NCI-H2196 (cell line): ENCODE measurements at regions not wholly inside any gene's neighbourhood (a gene's known extent, or its start where the extent isn't known, plus 50 kb on each side); places are given as distances from the start of the nearest gene placed in this dataset.

Source experiments
- DNase-seq: peaks from one replicate; lab custom pipeline; 2025; ENCODE audit not compliant: unreplicated experiment; lab: John Stamatoyannopoulos, UW

DNA sequence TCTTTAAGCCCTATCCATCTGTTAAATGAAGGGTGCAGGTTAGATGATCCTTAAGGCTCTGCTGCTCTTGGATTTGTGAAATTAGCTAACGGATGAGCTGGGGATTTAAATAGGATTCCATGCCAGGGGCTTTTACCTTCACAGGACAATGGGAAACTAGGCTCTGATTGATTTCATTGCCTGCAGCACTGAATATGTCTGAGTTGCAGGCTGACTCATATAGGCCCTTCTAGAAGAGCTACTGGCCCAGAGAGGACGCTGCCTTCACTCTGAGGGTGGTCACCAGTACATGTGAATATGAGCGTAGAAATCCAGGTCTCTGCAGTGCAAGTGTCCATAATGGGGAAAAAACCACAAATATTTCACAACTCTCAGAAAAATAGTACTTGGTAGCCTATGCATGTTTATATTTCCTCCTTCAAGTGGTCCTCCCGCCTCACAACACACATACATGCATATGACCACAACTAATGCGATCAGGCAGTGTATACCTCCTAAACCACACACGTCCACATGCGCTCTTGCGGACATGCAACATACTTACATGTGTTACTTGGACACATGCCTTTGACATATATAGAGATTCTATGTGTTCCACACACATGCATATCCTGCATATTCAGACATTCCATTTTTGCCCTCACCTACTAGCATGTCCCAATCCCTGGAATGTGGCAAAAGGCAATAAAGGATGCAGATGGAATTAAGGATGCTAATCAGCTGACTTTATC is 233.8 kb upstream of the JUN start:
- DNase-seq, result no peak

DNA sequence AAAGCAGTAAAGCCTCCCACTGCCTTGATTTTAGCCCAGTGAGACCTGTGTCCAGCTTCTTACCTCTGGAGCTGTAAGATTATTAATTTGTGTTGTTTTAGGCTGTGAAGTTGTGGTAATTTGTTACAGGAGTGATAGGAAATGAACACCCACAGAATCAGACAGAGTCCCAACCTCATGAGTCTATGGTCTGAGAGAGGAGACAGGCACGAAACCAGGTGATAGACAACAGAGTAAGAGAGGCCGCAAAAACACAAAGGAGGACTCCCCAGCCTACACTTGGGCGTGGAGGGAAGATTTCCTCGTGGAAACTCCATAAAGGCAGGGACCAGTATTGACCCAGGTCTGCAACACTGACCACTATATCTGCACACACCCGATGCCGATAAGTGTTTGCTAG is 234.6 kb upstream of the JUN start:
- no peak for DNase-seq

DNA sequence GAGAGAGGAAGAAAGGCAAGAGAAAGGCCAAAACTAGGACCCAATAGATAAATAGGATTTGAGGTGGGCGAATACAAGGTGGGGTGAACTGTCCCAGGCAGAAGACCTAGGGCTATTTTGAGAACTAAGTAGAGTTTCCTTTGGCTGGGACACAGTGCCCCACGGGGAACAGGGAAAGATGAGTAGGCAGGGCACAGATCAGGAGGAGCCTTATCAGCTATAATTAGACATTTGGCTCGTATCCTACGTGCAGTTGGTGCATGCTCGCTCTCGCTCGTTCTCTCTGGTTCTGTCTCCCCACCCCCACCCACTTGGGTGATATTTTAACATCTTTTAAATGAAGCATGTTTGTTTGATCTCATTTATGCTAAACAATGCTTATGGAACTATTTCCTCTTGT is 235.0 kb upstream of the JUN start:
- no peak for DNase-seq

DNA sequence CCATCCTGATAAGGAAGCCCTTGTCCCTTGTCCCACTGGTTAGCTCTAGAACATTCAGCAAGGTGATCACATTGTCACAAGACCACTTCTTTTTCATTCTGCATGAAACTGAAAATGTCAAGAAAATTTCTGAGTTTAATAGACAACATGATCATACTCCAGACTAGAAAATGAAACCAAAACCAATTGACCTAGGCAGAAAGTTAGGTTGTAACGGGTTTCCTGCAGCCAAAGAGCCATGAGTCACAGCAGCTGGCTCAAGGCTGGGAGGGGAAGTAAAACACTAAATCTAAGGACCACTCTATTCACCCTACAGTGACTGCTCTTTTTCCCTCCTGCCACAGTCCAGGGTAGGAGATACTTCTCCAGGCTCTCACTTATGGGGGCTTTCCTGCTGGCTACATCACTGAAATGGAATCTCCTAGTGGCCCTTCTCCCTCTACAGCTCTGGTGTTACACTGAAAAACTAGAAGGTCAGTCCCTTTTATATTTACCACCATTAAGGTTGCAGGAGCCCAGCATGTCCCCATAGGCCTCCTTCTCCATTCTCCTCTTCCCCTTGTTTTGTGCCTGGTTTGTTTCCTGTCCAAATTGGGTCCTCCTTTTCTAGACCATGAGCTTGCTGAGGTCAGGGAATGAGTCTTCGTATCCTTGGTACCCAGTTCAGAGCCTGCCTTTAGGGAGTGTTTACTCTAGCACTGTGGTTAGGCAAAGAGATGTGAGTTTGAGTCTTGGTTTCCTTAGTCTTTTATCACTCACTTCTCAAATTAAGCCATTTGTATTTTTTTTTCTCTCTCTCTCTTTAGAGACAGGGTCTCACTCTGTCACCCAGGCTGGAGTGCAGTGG is 236.5 kb upstream of the JUN start:
- DNase-seq, result peak; percentile 52

DNA sequence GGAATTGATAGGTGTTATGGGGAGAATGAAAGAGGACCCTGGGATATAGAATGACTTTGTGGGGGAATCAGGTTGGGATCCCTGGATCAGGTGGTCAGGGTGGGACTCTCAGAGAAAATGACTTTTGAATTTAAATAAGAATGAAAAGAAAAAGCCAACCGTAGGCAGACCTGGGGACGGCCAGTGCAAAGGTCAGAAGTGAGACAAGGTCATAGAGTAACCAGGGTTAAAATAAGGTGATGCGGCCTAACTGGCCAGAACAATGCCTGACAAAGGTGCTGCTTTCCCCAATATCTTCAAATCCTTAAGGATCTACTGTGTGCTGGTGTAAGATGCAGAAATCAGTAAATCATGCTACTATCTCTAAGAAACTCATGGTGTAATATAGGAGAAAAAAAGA is 238.4 kb upstream of the JUN start:
- no peak for DNase-seq

DNA sequence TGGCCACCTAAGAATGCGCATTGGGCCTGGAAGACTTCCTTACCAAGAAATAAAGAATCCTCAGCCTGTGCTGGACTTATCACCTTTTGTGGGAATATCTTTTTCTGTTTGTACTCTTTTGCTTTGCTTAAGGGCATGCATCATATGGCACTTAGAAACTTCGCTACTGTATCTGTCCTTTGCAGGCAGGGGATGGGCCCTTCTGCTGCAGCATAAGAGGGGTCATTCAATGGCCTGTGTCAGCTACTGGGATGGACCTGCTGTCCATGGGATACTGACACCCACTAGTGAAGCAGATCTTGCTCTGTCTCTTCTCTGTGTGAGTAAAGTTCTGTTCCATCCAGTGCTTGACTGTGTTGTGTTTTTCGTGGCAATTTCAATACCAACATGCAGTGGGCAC is 239.0 kb upstream of the JUN start:
- DNase-seq, result no peak

DNA sequence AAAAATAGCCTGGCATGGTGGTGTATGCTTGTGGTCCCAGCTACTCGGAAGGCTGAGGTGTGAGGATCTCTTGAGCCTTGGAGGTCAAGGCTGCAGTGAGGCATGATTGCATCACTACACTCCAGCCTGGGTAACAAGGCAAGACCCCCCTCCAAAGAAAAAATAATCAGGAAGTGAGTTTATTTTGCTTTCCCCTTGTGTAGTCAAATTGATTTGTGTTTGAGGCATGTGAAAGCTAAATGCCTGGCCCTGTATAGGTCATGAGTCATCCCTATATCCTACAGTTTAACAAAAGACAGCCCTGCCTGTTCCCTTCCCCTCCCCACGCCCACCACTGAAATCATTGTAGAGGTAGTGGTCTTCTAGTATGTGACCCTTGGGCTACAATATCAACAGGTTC is 241.4 kb upstream of the JUN start:
- no peak for DNase-seq

DNA sequence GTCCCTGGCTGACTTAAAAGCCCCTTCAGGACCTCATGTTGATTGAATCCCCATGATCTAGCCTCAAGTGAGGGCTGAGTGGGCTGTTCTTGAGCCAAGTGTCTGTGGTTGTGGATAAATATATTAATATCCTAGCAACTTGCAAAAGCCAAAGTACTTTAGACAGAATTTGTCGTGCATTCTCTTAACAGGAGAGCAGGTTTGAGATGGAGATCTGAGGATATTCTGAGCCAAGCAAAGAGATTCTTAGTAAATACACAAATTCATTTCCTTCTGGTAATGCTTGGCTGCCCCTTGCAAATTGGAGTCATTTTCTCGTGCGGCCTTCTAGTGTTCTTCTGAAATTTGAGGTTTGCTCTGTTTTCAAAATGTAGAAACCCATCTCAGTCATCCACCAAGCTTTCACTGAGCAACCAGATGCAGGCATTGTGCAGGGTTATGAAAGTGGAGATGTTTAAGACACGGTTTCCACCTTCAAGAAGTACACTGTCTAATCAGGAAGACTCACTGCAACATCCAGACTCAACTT is 242.1 kb upstream of the JUN start:
- DNase-seq, result peak; percentile 13

DNA sequence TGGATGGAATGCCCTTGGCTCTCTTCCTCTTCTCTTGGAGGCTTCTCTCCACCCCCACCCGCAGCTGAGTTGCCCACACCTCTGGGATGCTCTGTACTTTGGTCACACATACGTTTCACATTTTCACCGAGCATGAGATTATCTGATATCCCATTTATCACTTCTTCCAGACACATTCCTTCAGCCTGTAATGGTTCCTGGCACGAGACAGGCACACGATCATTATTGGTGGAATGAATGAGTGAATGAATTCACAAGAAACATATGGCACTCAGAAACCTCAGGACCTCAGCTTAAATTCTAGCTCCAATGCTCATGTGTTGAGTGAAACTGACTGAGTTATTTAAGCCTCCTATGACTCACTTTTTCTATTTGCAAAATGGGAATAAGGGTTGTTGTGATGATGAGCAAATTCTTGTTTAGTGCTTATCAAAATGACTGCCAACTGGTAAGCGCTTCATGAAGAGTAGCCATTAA is 242.7 kb upstream of the JUN start:
- no peak for DNase-seq

DNA sequence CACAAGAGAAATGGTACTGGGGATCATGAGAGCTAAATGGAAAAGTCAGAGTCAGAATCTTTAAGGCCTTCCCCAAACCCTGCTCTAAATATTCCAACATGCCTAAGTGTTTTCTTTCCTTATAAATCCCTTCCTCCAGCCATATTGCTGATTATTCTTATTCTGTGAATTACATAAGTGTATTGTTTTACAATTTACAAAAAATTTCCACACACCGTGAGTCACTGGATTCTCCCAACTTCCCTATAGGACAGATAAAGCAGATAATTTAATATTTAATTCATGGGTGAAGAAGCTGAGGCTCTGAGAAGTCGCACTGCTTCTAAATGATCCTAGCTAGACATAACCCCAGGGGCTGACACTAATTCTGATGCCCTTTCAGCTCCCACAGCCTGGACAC is 243.3 kb upstream of the JUN start:
- no peak for DNase-seq

DNA sequence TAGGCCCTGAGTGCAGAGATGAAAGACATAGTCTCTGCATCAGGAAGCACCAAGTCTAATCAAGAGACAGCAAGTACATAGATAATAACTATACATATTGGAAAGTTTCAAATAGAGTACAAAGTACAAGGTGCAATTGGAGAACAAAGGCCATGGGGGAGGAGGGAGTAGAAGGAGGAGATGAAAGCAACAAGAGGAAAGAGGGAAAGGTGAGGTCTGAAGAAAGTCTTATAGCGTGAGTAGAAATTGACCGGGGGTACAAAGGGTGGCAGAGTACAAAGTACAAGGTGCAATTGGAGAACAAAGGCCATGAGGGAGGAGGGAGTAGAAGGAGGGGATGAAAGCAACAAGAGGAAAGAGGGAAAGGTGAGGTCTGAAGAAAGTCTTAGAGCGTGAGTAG is 244.2 kb upstream of the JUN start:
- DNase-seq, result no peak

DNA sequence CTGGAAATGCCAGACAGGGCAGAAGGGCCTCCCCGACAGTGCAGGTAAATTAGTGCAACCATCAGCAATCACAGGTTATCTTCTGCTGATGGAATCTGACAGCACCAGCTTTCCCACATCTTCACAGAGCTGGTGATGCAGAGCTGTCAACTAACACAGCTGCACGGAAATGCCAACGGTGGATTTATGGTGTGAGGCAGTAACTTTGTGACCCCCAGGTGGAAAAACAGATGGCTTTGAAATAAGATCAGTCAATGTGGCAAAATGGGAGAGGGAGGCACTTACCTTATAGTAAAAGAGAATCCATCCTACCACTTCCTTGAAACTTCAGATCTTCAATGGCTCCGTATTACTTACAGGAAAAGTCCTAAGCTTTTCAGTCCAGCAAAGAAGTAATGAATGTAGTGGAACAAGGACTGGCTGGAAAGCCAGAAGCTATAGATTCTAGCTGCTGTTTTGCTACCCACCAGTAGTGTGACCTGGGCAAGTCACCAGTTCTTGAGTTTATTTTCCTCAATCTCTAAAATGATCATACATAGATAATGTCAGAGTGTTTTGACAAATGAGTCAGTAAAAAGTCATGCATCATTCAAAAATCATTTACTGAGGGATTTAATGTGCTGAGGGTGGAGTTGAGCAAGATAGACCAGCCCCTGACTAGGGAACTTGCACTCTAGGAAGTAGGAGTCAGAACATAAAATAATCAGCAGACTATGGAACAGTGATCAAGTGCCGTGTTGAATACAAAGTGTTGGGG is 245.7 kb upstream of the JUN start:
- DNase-seq, result no peak

DNA sequence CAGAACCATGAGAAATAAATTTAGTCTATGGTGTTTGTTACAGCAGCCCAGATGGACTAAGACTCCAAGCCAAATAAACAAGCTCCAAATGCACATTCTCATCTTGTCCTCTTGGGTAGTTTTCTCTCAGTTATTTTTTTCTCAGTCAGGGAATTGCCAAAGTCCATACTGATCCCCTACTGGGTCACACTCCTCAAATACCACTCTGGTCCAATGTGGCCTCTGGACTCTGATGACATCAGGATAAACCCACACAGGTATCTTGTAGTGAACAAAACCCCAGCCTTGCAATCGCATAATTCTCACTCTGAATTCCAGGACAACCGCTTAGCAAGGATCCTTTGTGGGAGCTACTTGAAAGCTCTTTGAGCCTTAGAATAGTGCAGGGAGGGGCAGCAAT is 248.4 kb upstream of the JUN start:
- no peak for DNase-seq

DNA sequence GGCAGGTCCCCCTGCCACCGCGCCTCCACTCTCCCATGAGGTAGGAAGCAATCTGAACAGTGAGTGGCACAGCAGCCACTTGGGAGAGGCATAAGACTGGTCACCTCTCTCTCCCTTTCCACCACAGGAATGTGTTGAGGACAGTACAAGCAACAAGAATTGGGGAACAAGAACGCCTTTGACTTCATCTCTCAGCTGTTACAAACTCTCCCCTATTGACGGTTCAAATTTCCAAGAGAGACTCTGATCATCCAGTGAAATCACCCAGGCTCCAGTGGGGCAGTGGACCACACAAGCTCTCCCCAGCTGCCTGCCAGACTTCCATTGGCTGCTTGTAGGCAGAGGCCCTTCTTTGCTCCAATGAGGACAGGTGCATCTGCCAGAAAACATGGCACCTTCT is 249.9 kb upstream of the JUN start:
- DNase-seq, result no peak

DNA sequence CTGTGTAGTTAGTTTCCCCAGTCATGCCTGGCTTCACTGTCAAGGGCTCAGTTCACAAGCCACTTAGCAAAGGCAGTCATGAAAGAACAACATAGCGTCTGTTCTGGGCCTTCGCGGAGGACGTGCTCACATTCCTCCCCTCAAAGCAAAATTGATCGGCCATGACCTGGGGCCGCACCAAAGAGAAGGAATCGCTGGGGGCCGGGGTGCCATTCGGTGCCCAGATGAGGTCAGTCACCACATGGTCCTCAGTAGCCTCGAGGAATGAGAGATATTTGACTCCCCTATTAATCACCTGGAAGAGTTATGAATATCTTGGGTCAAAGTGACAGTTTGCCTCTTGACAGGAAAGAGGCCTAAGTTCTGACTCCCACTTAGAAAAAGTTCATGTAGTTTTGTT is 251.1 kb upstream of the JUN start:
- DNase-seq, result no peak

DNA sequence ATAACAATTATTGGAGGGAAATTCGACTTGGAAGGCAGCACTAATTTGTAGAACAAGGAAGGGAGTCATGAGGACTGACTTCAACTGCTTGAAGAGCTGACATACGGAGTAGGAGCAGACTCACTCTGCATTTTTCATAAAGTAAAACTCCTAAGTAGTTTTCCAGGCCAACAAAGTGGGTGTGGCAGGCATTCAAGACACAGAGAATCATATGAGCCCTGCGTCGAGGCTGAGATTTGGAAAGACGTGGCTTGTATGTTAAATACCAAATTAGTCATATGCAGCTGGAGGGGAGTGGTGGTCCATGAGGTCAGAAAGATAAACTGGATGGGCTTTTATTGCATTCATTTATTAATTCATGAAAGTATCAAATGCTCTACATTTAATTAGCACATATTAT is 255.7 kb upstream of the JUN start:
- DNase-seq, result no peak

DNA sequence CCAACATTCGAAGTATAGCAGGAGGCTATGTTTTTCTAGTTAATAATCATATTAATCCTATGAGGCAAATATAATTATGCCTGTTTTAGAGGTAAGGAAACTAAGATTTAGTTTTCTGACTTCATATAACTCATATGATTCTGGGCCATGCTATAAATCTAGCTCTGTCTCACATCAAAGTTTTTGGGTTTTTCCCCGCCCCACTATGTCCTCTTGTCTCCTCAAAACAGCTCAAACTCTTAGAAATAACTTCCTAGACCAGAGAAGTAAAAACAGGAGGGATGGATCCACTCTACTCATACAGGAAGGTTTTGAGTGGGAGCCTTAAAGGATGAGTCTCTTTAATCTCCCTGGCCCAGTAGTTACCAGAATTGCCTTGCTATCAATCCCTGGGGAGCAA is 256.4 kb upstream of the FGGY start:
- no peak for DNase-seq

DNA sequence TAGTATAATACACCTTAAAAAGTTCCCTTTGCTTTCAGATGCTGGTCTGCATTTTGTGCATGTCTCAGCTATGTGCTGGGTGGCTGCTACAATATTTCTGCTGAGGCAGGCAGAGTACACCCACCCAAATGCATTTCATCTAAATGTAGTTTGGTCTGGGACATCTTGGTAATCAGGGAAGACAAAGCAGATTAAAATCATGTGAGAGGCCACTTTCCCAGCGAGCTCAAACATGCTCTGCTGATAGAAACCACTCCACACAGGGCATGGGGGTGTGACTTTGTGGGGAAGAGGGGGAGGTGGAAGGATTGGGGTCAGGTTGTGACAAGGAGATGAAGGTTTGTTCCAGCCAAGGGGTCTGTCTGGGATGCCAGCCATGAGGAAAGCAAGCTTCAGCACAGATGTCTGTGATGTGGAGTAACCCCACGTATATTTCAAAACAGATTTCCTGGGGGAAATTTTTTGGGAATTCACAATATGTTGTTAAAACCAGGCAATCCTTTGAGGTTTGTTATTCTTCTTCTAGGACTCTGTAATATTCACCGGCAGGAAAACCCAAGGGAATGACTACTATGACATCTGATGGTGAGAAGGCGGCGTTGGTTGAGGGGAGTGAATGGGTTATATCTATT is 255.1 kb upstream of the FGGY start:
- no peak for DNase-seq

DNA sequence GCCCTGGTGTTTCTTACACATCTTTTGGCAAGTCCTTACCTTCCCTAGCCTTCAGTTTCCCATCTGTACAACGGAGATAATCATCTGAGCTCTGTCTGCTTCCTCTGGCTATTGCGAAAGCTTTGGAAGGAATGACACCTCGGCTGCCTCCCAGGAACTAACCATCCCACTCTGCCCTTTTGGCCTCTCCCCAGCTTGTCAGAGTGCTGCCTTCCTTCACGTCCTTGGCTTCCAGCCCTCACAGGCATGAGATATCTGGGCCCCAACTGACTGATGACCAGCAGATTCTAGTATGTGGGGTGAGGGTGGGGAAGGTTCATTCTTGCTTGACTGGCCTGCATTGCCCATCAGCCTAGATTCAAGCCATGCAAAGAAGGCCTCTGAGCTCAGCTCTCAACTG is 253.1 kb upstream of the FGGY start:
- no peak for DNase-seq

DNA sequence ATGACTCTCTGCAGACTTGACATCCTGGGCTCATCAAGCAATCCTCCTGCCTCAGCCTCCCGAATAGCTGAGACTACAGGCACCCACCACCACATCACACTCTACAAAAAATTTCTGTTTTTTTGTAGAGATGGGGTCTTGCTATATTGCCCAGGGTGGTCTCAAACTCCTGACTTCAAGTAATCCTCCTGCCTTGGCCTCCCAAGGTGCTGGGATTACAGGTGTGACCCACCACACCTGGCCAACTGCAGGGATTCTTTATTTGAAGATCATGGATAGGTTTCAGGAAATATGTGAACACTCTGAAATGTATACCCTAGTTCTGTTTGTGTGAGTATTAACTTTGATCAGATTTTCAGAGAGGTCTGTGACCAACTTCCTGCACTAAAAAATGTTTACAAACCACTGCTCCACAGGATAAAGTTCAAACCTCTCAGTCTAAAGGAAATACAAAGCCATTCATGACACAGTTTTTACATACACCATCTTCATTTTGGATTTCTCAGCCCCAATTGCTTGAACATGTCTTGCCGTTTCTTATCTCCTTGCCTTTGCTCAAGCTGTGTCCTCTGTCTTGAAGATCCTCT is 252.3 kb upstream of the FGGY start:
- no peak for DNase-seq

DNA sequence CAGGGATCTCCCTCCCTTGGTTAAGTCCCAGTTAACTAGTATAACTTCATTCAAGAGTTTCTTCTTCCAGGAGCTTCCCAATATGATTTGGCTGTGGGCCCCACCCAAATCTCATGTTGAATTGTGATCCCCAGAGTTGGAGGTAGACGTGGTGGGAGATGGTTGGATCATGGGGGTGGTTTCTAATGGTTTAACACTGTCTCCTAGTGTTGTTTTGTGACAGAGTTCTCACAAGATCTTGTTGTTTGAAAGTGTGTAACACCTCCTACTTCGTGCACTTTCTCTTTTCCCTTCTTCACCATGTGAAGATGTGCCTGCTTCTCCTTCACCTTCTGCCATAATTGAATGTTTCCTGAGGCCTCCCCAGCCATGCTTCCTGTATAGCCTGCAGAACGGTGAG is 251.8 kb upstream of the FGGY start:
- DNase-seq, result no peak
